ENCODE measurements at regions not wholly inside any gene's neighbourhood (a gene's known extent, or its start where the extent isn't known, plus 50 kb on each side); places are given as distances from the start of the nearest gene placed in this dataset.
"Not testable (repeated sequence)": the region's sequence is repeated elsewhere in the genome, so short reads cannot be mapped to it uniquely, and the experiment has no call there.

GRCh38 chr6:137625100-137625661 lies 131.0 kb upstream of the OLIG3 start:
- no peak for DNase-seq

- DNase-seq: no peak
These were observed 131.6 kb upstream of the OLIG3 start for GRCh38 chr6:137625808-137626207.

GRCh38 chr6:137630666-137631065 lies 136.5 kb upstream of the OLIG3 start:
- DNase-seq: no peak

GRCh38 chr6:137631323-137631722 lies 137.1 kb upstream of the OLIG3 start:
- DNase-seq: no peak

GRCh38 chr6:137634177-137634576 lies 140.0 kb upstream of the OLIG3 start:
- not testable (repeated sequence) for DNase-seq

- peak; percentile 31 for DNase-seq
These were observed 142.9 kb upstream of the OLIG3 start for GRCh38 chr6:137637121-137637520.

GRCh38 chr6:137638926-137639706 lies 144.9 kb upstream of the OLIG3 start:
- no peak for DNase-seq

- no peak for DNase-seq
These were observed 145.9 kb upstream of the OLIG3 start for GRCh38 chr6:137640086-137640485.

- DNase-seq: peak; percentile 80
These were observed 147.4 kb upstream of the OLIG3 start for GRCh38 chr6:137641474-137642077.

- DNase-seq: not testable (repeated sequence)
These were observed 149.0 kb upstream of the OLIG3 start for GRCh38 chr6:137643210-137643609.

GRCh38 chr6:137643644-137644043 lies 149.4 kb upstream of the OLIG3 start:
- not testable (repeated sequence) for DNase-seq

GRCh38 chr6:137645850-137646249 lies 151.7 kb upstream of the OLIG3 start:
- no peak for DNase-seq

- DNase-seq: no peak
These were observed 152.3 kb upstream of the OLIG3 start for GRCh38 chr6:137646484-137646883.

- no peak for DNase-seq
These were observed 153.7 kb upstream of the OLIG3 start for GRCh38 chr6:137647762-137648447.

GRCh38 chr6:137650720-137651119 lies 156.5 kb upstream of the OLIG3 start:
- no peak for DNase-seq

- DNase-seq: no peak
These were observed 157.0 kb upstream of the OLIG3 start for GRCh38 chr6:137651178-137651577.

- no peak for DNase-seq
These were observed 157.6 kb upstream of the OLIG3 start for GRCh38 chr6:137651591-137652335.

- DNase-seq: no peak
These were observed 158.9 kb upstream of the OLIG3 start for GRCh38 chr6:137652961-137653705.

GRCh38 chr6:137653706-137654059 lies 159.5 kb upstream of the OLIG3 start:
- no peak for DNase-seq

- DNase-seq: no peak
These were observed 160.3 kb upstream of the OLIG3 start for GRCh38 chr6:137654365-137654981.

GRCh38 chr6:137655291-137655690 lies 161.1 kb upstream of the OLIG3 start:
- no peak for DNase-seq

- no peak for DNase-seq
These were observed 162.5 kb upstream of the OLIG3 start for GRCh38 chr6:137656735-137657134.

Measured in suppressor macrophage treated with lipopolysaccharide for 4 hours (primary cell).